HCT116 (cell line): ENCODE measurements at regions not wholly inside any gene's neighbourhood (a gene's known extent, or its start where the extent isn't known, plus 50 kb on each side); places are given as distances from the start of the nearest gene placed in this dataset.

Experiments
- ATAC-seq: fragments of 200-7000 bp; cut with Tn5 transposase; 2 replicates; pipeline ENCODE4 v1.9.1; 2020; ENCODE audit warnings: mild to moderate bottlenecking, moderate library complexity
- BruUV-seq: library from RNA; stranded (reverse); fragments of 400-500 nt; replicated peaks from 2 replicates; lab custom pipeline; 2021; lab: Mats Ljungman, UMichigan
- CTCF ChIA-PET: fragments of 300-600 bp; sonication (Branson Sonifier 250); formaldehyde crosslinking; loops from one replicate; lab custom pipeline; 2021; ENCODE audit warnings: antibody characterized with exemption; lab: Charles Lee
- POLR2A ChIA-PET: fragments of 300-600, 350-600 bp; sonication (Branson Sonifier 250); formaldehyde crosslinking; loops from one replicate; lab custom pipeline; 2021; ENCODE audit warnings: antibody characterized with exemption; lab: Charles Lee
- RAD21 ChIA-PET, 2 experiments: fragments of 300-600 bp; sonication (Branson Sonifier 250); formaldehyde crosslinking; loops; one replicate each; lab custom pipeline; 2023; ENCODE audit warnings: low total read pairs in 2 of 2; ENCODE audit not compliant: uncharacterized antibody in 2 of 2, unreplicated experiment in 2 of 2, low non-redundant PET in 1 of 2; lab: Charles Lee
- DNase-seq: peaks from one replicate; pipeline ENCODE4 v3.0.0-alpha.2; 2010; ENCODE audit warnings: low read depth, low spot score
- H2AFZ ChIP-seq: fragments of 200-600 bp; shearing (Covaris generic), sonication (generic); 2 replicates; pipeline ENCODE4 v1.6.1; 2017; ENCODE audit warnings: low read depth, mixed run types, mixed read lengths, antibody characterized with exemption, low read length; ENCODE audit not compliant: poor library complexity, severe bottlenecking
- H3K27ac ChIP-seq: 2 replicates; pipeline ENCODE4 v1.5.1; 2012; ENCODE audit warnings: low read depth, low read length
- H3K27me3 ChIP-seq: fragments of 200-600 bp; sonication (generic); 2 replicates; pipeline ENCODE4 v1.6.1; 2016; ENCODE audit warnings: mixed run types, low read length, mixed read lengths; ENCODE audit not compliant: insufficient read depth
- H3K36me3 ChIP-seq, 2 experiments: fragments of 200-500 bp in 1 of 2; fragments of 200-600 bp in 1 of 2; sonication (Bioruptor generic) in 1 of 2; sonication (generic) in 1 of 2; 2 replicates each; pipeline versions ENCODE4 v1.5.1 to v1.6.1; 2014 to 2016; ENCODE audit warnings: low read length in 2 of 2, inconsistent platforms in 1 of 2, mixed read lengths in 1 of 2, mixed run types in 1 of 2; ENCODE audit not compliant: insufficient read depth in 2 of 2, control insufficient read depth in 1 of 2
- H3K4me1 ChIP-seq, 2 experiments: fragments of 200-600 bp in 1 of 2; sonication (generic) in 1 of 2; 2 replicates each; pipeline versions ENCODE4 v1.5.1 to v1.6.1; 2012 to 2017; ENCODE audit warnings: low read length in 2 of 2, inconsistent platforms in 1 of 2, mild to moderate bottlenecking in 1 of 2, mixed read lengths in 1 of 2, mixed run types in 1 of 2, moderate library complexity in 1 of 2; ENCODE audit not compliant: insufficient read depth in 2 of 2, control insufficient read depth in 1 of 2
- H3K4me2 ChIP-seq: fragments of 200-600 bp; sonication (generic); 2 replicates; pipeline ENCODE4 v1.6.1; 2017; ENCODE audit warnings: mixed run types, low read length, mixed read lengths
- H3K4me3 ChIP-seq, 2 experiments: fragments of 200-600 bp in 1 of 2; sonication (generic) in 1 of 2; replicated peaks in 1 of 2; 2 replicates each; pipeline ENCODE4 v1.5.1; 2011 to 2016; ENCODE audit warnings: low read length in 2 of 2, control low read depth in 1 of 2, low read depth in 1 of 2, mild to moderate bottlenecking in 1 of 2, mixed read lengths in 1 of 2, mixed run types in 1 of 2
- H3K79me2 ChIP-seq: fragments of 200-600 bp; sonication (generic); 2 replicates; pipeline ENCODE4 v1.6.1; 2017; ENCODE audit warnings: mild to moderate bottlenecking, mixed run types, low read length, moderate library complexity, mixed read lengths; ENCODE audit not compliant: insufficient read depth
- H3K9ac ChIP-seq: fragments of 200-600 bp; sonication (generic); 2 replicates; pipeline ENCODE4 v1.6.1; 2016; ENCODE audit warnings: low read length, mixed read lengths
- H3K9me2 ChIP-seq: fragments of 200-600 bp; sonication (generic), shearing (Covaris generic); 2 replicates; pipeline ENCODE4 v1.6.1; 2017; ENCODE audit warnings: mixed run types, mild to moderate bottlenecking, moderate library complexity; ENCODE audit not compliant: insufficient read depth
- H3K9me3 ChIP-seq, 2 experiments: fragments of 200-500 bp in 1 of 2; fragments of 200-600 bp in 1 of 2; sonication (Bioruptor generic) in 1 of 2; sonication (generic) in 1 of 2; 2 replicates each; pipeline ENCODE4 v1.6.1; 2014 to 2017; ENCODE audit warnings: low read length in 2 of 2, mixed read lengths in 2 of 2, inconsistent platforms in 1 of 2, low read depth in 1 of 2, mild to moderate bottlenecking in 1 of 2, mixed run types in 1 of 2, moderate library complexity in 1 of 2; ENCODE audit not compliant: control insufficient read depth in 1 of 2, insufficient read depth in 1 of 2
- H4K20me1 ChIP-seq: fragments of 200-600 bp; sonication (generic), shearing (Covaris generic); 2 replicates; pipeline ENCODE4 v1.6.1; 2017; ENCODE audit warnings: mixed run types, mild to moderate bottlenecking, moderate library complexity; ENCODE audit not compliant: insufficient read depth
- CBX3 ChIP-seq: IDR thresholded peaks from 2 replicates; pipeline ENCODE4 v1.6.1; 2012; ENCODE audit warnings: low read depth
- CEBPB ChIP-seq: IDR thresholded peaks from 2 replicates; pipeline ENCODE4 v1.6.1; 2012; ENCODE audit warnings: low read depth
- EGR1 ChIP-seq: IDR thresholded peaks from 2 replicates; pipeline ENCODE4 v1.6.1; 2012; ENCODE audit warnings: low read depth
- ELF1 ChIP-seq: IDR thresholded peaks from 2 replicates; pipeline ENCODE4 v1.6.1; 2012; ENCODE audit warnings: low read depth, borderline replicate concordance
- EZH2 ChIP-seq: fragments of 200-600 bp; sonication (generic); IDR thresholded peaks from 2 replicates; pipeline ENCODE4 v1.6.1; 2017; ENCODE audit warnings: antibody characterized with exemption, mixed run types
- EZH2phosphoT487 ChIP-seq: fragments of 200-600 bp; IDR thresholded peaks from 2 replicates; pipeline ENCODE4 v1.6.1; 2018; ENCODE audit warnings: antibody characterized with exemption, borderline replicate concordance
- FOSL1 ChIP-seq: IDR thresholded peaks from 2 replicates; pipeline ENCODE4 v1.6.1; 2012; ENCODE audit warnings: low read depth
- POLR2A ChIP-seq: IDR thresholded peaks from 2 replicates; pipeline ENCODE4 v1.7.0; 2011; ENCODE audit warnings: borderline replicate concordance; ENCODE audit not compliant: insufficient read depth, insufficient read length; ENCODE audit errors: extremely low read depth
- POLR2AphosphoS5 ChIP-seq: IDR thresholded peaks from 2 replicates; pipeline ENCODE4 v1.6.1; 2011; ENCODE audit warnings: mild to moderate bottlenecking, low read depth, low read length, moderate library complexity
- RAD21 ChIP-seq: IDR thresholded peaks from 2 replicates; pipeline ENCODE4 v1.6.1; 2012; ENCODE audit warnings: low read depth, mild to moderate bottlenecking
- SP1 ChIP-seq: IDR thresholded peaks from 2 replicates; pipeline ENCODE4 v1.6.1; 2012; ENCODE audit warnings: low read depth
- SRF ChIP-seq: IDR thresholded peaks from 2 replicates; pipeline ENCODE4 v1.6.1; 2012; ENCODE audit warnings: low read depth
- TCF7L2 ChIP-seq: IDR thresholded peaks from 2 replicates; pipeline ENCODE4 v1.7.0; 2011; ENCODE audit warnings: borderline replicate concordance, inconsistent platforms; ENCODE audit not compliant: insufficient read depth, insufficient read length; ENCODE audit errors: extremely low read depth
- YY1 ChIP-seq: IDR thresholded peaks from 2 replicates; pipeline ENCODE4 v1.6.1; 2011; ENCODE audit warnings: low read length, low read depth, moderate library complexity, mild to moderate bottlenecking; ENCODE audit not compliant: insufficient replicate concordance; ENCODE audit errors: extremely low read depth
- ZNF274 ChIP-seq: fragments of 200-500 bp; sonication (Bioruptor generic); IDR thresholded peaks from 2 replicates; pipeline ENCODE4 v1.6.1; 2014; ENCODE audit warnings: mild to moderate bottlenecking, low read depth, low read length, inconsistent platforms
- intact Hi-C: fragments of 100-400 bp; cut with micrococcal nuclease; formaldehyde crosslinking; loops from 2 replicates; pipeline ENCODE4 v1.10.0; 2022
- TF ChIP-seq, protein P1 (sequence below): IDR thresholded peaks from 2 replicates; pipeline ENCODE4 v1.6.1; 2012; ENCODE audit warnings: low read depth
- TF ChIP-seq, protein P2 (sequence below), 3 experiments: fragments of 200-600 bp in 1 of 3; sonication (generic) in 1 of 3; IDR thresholded peaks in 2 of 3; conservative IDR thresholded peaks in 1 of 3; 2 replicates each; pipeline ENCODE4 v1.5.1; 2012 to 2017; ENCODE audit warnings: low read depth in 2 of 3, low read length in 2 of 3, antibody characterized with exemption in 1 of 3, borderline replicate concordance in 1 of 3, control low read depth in 1 of 3, mild to moderate bottlenecking in 1 of 3, mixed read lengths in 1 of 3, mixed run types in 1 of 3, moderate library complexity in 1 of 3; ENCODE audit not compliant: insufficient read depth in 1 of 3
- TF ChIP-seq, protein P3 (sequence below): IDR thresholded peaks from 2 replicates; pipeline ENCODE4 v1.6.1; 2011; ENCODE audit warnings: mild to moderate bottlenecking, low read length, moderate library complexity; ENCODE audit not compliant: insufficient replicate concordance; ENCODE audit errors: extremely low read depth

DNA sequence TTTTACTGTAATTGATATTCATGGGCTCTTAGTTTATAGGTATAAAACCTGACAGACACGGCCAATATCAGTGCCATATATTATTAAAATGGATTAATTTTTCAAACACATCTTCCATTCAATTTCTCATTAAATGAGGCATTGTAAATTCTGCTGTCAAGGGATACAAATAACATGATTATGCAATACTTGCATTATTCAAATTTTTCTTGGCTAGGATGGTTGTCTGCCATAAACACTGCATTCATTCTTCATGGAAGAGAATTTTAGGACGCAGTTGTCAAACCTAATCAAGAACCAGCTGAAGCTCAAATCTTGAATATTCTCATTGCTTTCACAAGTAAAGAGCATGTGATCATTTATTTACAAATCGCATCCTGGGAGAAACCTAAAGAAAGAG is 255.6 kb downstream of the RDH14 start:
- CTCF ChIA-PET, result no interaction called here

More for the DNA sequence above, 255.6 kb downstream of the RDH14 start:
- Histone ChIP-seq H3K79me2 (no peaks in the 10 kb centered on the region), H3K9me2 (no peaks in the 10 kb centered on the region), H2AFZ (no peak overlapping the region), H3K9me3 (no peaks in the 10 kb centered on the region), H3K27ac (no peak overlapping the region), H3K4me2 (no peak overlapping the region), H3K9ac (no peak overlapping the region), H3K4me1 (no peaks in the 10 kb centered on the region), H4K20me1 (no peaks in the 10 kb centered on the region), H3K4me3 (no peak overlapping the region), H3K36me3 (no peaks in the 10 kb centered on the region), H3K27me3 (no peaks in the 10 kb centered on the region; the same call in 1 of the 2 replicates)
- ATAC-seq, result no peak
- RAD21 ChIA-PET, result no interaction called here
- TF ChIP-seq RAD21 (no peak), ZNF274 (no peak), FOSL1 (no peak), CBX3 (no peak), SP1 (no peak), SRF (no peak), TCF7L2 (no peak), YY1 (no peak), CEBPB (no peak), POLR2A (no peak), EGR1 (no peak), ELF1 (no peak), POLR2AphosphoS5 (no peak), EZH2 (no peak), EZH2phosphoT487 (no peak)
- TF ChIP-seq, protein P1, sequence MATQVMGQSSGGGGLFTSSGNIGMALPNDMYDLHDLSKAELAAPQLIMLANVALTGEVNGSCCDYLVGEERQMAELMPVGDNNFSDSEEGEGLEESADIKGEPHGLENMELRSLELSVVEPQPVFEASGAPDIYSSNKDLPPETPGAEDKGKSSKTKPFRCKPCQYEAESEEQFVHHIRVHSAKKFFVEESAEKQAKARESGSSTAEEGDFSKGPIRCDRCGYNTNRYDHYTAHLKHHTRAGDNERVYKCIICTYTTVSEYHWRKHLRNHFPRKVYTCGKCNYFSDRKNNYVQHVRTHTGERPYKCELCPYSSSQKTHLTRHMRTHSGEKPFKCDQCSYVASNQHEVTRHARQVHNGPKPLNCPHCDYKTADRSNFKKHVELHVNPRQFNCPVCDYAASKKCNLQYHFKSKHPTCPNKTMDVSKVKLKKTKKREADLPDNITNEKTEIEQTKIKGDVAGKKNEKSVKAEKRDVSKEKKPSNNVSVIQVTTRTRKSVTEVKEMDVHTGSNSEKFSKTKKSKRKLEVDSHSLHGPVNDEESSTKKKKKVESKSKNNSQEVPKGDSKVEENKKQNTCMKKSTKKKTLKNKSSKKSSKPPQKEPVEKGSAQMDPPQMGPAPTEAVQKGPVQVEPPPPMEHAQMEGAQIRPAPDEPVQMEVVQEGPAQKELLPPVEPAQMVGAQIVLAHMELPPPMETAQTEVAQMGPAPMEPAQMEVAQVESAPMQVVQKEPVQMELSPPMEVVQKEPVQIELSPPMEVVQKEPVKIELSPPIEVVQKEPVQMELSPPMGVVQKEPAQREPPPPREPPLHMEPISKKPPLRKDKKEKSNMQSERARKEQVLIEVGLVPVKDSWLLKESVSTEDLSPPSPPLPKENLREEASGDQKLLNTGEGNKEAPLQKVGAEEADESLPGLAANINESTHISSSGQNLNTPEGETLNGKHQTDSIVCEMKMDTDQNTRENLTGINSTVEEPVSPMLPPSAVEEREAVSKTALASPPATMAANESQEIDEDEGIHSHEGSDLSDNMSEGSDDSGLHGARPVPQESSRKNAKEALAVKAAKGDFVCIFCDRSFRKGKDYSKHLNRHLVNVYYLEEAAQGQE, result no peak
- TF ChIP-seq, protein P2, sequence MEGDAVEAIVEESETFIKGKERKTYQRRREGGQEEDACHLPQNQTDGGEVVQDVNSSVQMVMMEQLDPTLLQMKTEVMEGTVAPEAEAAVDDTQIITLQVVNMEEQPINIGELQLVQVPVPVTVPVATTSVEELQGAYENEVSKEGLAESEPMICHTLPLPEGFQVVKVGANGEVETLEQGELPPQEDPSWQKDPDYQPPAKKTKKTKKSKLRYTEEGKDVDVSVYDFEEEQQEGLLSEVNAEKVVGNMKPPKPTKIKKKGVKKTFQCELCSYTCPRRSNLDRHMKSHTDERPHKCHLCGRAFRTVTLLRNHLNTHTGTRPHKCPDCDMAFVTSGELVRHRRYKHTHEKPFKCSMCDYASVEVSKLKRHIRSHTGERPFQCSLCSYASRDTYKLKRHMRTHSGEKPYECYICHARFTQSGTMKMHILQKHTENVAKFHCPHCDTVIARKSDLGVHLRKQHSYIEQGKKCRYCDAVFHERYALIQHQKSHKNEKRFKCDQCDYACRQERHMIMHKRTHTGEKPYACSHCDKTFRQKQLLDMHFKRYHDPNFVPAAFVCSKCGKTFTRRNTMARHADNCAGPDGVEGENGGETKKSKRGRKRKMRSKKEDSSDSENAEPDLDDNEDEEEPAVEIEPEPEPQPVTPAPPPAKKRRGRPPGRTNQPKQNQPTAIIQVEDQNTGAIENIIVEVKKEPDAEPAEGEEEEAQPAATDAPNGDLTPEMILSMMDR (IDR thresholded peaks at IDR 0.05 in 2 of 3, conservative IDR thresholded peaks at IDR 0.05 in 1 of 3; ENCODE audit: borderline replicate concordance in 1 of 3, insufficient read depth in 1 of 3, low read depth in 2 of 3, low read length in 2 of 3), result no peak
- TF ChIP-seq, protein P3, sequence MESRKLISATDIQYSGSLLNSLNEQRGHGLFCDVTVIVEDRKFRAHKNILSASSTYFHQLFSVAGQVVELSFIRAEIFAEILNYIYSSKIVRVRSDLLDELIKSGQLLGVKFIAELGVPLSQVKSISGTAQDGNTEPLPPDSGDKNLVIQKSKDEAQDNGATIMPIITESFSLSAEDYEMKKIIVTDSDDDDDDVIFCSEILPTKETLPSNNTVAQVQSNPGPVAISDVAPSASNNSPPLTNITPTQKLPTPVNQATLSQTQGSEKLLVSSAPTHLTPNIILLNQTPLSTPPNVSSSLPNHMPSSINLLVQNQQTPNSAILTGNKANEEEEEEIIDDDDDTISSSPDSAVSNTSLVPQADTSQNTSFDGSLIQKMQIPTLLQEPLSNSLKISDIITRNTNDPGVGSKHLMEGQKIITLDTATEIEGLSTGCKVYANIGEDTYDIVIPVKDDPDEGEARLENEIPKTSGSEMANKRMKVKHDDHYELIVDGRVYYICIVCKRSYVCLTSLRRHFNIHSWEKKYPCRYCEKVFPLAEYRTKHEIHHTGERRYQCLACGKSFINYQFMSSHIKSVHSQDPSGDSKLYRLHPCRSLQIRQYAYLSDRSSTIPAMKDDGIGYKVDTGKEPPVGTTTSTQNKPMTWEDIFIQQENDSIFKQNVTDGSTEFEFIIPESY, result no peak
- no peak for DNase-seq
- BruUV-seq, result no TSS peak
- intact Hi-C loops, result no loop called here
- POLR2A ChIA-PET, result no interaction called here
